ENCODE measurements at regions not wholly inside any gene's neighbourhood (a gene's known extent, or its start where the extent isn't known, plus 50 kb on each side); places are given as distances from the start of the nearest gene placed in this dataset.

GRCh38 chr5:89228355-89228754 is 345.4 kb upstream of the MEF2C start:
- TF ChIP-seq POLR2A (IDR thresholded peaks at IDR 0.05; ENCODE audit: low read depth, low read length) (no peak), POLR2AphosphoS5 (IDR thresholded peaks at IDR 0.05; ENCODE audit: low read depth, low read length) (no peak), TAF1 (IDR thresholded peaks at IDR 0.05; ENCODE audit: borderline replicate concordance, low read depth, low read length) (no peak)

Measured in GM12892 (cell line).